Upper lobe of left lung (tissue), 6 donors: ENCODE measurements at regions not wholly inside any gene's neighbourhood (a gene's known extent, or its start where the extent isn't known, plus 50 kb on each side); places are given as distances from the start of the nearest gene placed in this dataset.

ENCODE experiments used
- ATAC-seq, 2 donors: fragments of 200-7000 bp; cut with Tn5 transposase; one replicate each; pipeline ENCODE4 v1.9.1; 2022; ENCODE audit warnings: mild to moderate bottlenecking in 2 of 2, moderate library complexity in 2 of 2; ENCODE audit not compliant: low FRiP score in 2 of 2
- DNase-seq, 2 donors: peaks; one replicate each; pipeline ENCODE4 v3.0.0-alpha.2; 2019 to 2020
- H3K27ac ChIP-seq, 4 donors: fragments of 200-600 bp; sonication (generic); one replicate each; pipeline ENCODE4 v1.5.1; 2016 to 2019
- H3K27me3 ChIP-seq, 4 donors: fragments of 200-600 bp; sonication (generic); one replicate each; pipeline ENCODE4 v1.5.1; 2017 to 2019
- H3K36me3 ChIP-seq, 4 donors: fragments of 200-600 bp; sonication (generic); one replicate each; pipeline ENCODE4 v1.5.1; 2016 to 2019
- H3K4me1 ChIP-seq, 4 donors: fragments of 200-600 bp; sonication (generic); one replicate each; pipeline ENCODE4 v1.5.1; 2018 to 2019
- H3K4me3 ChIP-seq, 4 donors: fragments of 200-600 bp; sonication (generic); one replicate each; pipeline ENCODE4 v1.5.1; 2017 to 2019; ENCODE audit warnings: mild to moderate bottlenecking in 2 of 4, moderate library complexity in 1 of 4
- H3K9me3 ChIP-seq, 4 donors: fragments of 200-600 bp; sonication (generic); one replicate each; pipeline ENCODE4 v1.5.1; 2018 to 2019
- EP300 ChIP-seq, 4 donors: sonication (generic); formaldehyde crosslinking; IDR thresholded peaks; one replicate each; pipeline ENCODE4 v1.5.1; 2017; ENCODE audit warnings: antibody characterized with exemption in 4 of 4, control low read depth in 2 of 4
- POLR2A ChIP-seq, 4 donors: fragments of 450-650 bp; IDR thresholded peaks; one replicate each; pipeline ENCODE4 v1.5.1; 2016 to 2017; ENCODE audit warnings: antibody characterized with exemption in 4 of 4, mild to moderate bottlenecking in 2 of 4
- POLR2AphosphoS5 ChIP-seq, 2 donors: sonication (generic); formaldehyde crosslinking; IDR thresholded peaks; one replicate each; pipeline ENCODE4 v1.5.1; 2017; ENCODE audit warnings: antibody characterized with exemption in 2 of 2
- WGBS, 2 donors: methylation state at CpG; one replicate each; pipeline ENCODE4 v1.1.5; 2017 to 2018; 5-methylcytosine and 5-hydroxymethylcytosine counted together
- TF ChIP-seq, protein P1 (sequence below), 6 experiments: fragments of 450-650 bp in 4 of 6; fragments of 200-600 bp in 2 of 6; sonication (generic) in 2 of 6; IDR thresholded peaks; one replicate each; pipeline ENCODE4 v1.5.1; 2016 to 2019; ENCODE audit warnings: antibody characterized with exemption in 6 of 6
- donor health status: DM: no; HTN: no; CAD: no; lungs with moderate emphysema.
- donor health status: DM: no; HTN: yes; CAD: no; lungs with severe emphysema.

DNA sequence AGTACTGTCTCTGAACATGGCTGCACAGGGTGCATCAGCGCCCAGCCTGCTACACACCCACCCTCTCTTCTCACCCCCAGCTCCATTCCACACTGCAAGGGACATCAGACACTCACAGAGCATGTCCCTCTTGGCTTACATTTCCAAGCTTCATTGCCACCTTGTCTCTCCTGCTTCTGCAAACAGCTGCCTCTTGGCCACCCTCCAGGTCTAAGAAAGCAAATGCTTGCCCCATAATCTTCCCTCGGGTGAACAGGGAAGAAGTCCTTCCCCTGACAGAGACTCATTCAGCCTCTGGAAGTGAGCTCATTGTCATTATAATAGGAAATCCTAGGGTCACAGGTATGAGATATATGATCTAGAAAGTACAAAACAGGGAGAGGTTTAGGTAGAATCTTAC is 505.2 kb downstream of the RMST start:
- Histone ChIP-seq H3K27ac (no peak overlapping the region), H3K27me3 (no peaks in the 10 kb centered on the region), H3K9me3 (no peaks in the 10 kb centered on the region), H3K4me1 (no peaks in the 10 kb centered on the region), H3K4me3 (no peak overlapping the region), H3K36me3 (no peaks in the 10 kb centered on the region)
- TF ChIP-seq POLR2AphosphoS5 (IDR thresholded peaks at IDR 0.05) = no peak
- no peak for TF ChIP-seq EP300 (IDR thresholded peaks at IDR 0.05)
- TF ChIP-seq POLR2A (IDR thresholded peaks at IDR 0.05) = no peak
- TF ChIP-seq, protein P1, sequence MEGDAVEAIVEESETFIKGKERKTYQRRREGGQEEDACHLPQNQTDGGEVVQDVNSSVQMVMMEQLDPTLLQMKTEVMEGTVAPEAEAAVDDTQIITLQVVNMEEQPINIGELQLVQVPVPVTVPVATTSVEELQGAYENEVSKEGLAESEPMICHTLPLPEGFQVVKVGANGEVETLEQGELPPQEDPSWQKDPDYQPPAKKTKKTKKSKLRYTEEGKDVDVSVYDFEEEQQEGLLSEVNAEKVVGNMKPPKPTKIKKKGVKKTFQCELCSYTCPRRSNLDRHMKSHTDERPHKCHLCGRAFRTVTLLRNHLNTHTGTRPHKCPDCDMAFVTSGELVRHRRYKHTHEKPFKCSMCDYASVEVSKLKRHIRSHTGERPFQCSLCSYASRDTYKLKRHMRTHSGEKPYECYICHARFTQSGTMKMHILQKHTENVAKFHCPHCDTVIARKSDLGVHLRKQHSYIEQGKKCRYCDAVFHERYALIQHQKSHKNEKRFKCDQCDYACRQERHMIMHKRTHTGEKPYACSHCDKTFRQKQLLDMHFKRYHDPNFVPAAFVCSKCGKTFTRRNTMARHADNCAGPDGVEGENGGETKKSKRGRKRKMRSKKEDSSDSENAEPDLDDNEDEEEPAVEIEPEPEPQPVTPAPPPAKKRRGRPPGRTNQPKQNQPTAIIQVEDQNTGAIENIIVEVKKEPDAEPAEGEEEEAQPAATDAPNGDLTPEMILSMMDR (IDR thresholded peaks at IDR 0.05) = no peak
- 44 to 53% methylated on average over 2 of the region's 2 CpGs for WGBS, 2 donors
- ATAC-seq (no peak), DNase-seq (no peak)

DNA sequence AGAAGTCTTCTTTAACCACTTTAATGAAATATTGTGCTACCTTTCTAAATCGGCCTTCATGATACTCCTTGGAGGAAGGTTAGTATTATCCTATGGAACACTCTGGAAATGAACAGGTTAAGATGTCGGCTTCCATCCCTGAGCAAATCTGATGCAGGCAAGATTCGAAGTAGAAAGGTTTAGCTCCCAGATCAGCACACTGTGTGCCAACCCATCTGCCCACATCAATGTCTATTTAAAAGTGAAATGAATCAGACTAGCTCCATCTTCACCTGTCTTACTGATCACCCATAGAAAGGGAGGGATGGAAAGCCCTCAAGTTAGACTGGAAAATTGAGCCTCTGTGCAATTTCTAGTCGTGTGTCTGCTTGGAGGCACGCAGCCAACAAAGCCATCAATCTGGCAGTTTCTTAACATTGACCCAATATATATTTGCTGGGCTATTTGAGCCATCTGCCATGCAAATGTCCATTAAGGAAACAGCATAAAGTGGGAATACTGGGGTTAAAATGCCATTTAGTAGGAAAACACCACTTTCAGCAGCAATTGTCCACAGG is 506.1 kb downstream of the RMST start:
- no peak for ATAC-seq
- Histone ChIP-seq H3K36me3 (no peaks in the 10 kb centered on the region), H3K27ac (no peak overlapping the region), H3K4me1 (no peaks in the 10 kb centered on the region), H3K9me3 (no peaks in the 10 kb centered on the region), H3K4me3 (no peak overlapping the region), H3K27me3 (no peaks in the 10 kb centered on the region)
- WGBS, 2 donors = 65 to 73% methylated on average over 5 of the region's 5 CpGs
- DNase-seq = no peak
- TF ChIP-seq EP300 (IDR thresholded peaks at IDR 0.05) (no peak), POLR2A (IDR thresholded peaks at IDR 0.05) (no peak), POLR2AphosphoS5 (IDR thresholded peaks at IDR 0.05) (no peak)
- TF ChIP-seq, protein P1 (IDR thresholded peaks at IDR 0.05) = no peak

DNA sequence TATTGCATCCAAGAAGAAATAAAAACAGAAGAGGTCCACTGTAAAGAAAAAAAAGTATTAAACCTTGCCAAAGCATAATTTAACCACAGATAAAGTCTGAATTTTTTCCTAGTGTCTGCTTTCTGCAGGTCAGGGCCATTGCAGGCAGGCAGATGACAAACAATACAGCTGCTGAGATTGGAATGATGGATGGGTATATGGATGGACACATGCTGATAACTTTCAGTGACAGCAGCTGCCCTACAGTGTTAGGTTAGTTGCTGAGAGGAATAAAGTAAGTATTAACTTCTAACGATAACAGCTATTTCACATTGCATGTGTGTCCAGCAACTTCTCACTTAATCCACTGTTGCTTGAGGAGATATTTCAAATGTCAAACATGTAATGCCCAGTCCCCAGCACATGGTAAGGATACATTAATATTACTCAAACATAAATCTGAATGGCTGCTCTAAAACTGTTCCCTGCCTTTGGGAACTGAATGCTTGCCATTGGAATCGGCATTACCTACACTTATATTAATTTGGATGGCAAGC is 515.3 kb downstream of the RMST start:
- WGBS, 2 donors = 66 to 84% methylated on average over 2 of the region's 2 CpGs
- no peak for DNase-seq
- H3K27ac ChIP-seq = no peak overlapping the region
- ATAC-seq = no peak
- H3K9me3 ChIP-seq = no peaks in the 10 kb centered on the region
- H3K36me3 ChIP-seq = no peaks in the 10 kb centered on the region
- H3K4me1 ChIP-seq = no peaks in the 10 kb centered on the region
- no peak for TF ChIP-seq EP300 (IDR thresholded peaks at IDR 0.05)
- TF ChIP-seq POLR2AphosphoS5 (IDR thresholded peaks at IDR 0.05) = no peak
- no peak for TF ChIP-seq POLR2A (IDR thresholded peaks at IDR 0.05)
- TF ChIP-seq, protein P1 (IDR thresholded peaks at IDR 0.05) = no peak
- no peak overlapping the region for H3K4me3 ChIP-seq
- H3K27me3 ChIP-seq = no peaks in the 10 kb centered on the region

DNA sequence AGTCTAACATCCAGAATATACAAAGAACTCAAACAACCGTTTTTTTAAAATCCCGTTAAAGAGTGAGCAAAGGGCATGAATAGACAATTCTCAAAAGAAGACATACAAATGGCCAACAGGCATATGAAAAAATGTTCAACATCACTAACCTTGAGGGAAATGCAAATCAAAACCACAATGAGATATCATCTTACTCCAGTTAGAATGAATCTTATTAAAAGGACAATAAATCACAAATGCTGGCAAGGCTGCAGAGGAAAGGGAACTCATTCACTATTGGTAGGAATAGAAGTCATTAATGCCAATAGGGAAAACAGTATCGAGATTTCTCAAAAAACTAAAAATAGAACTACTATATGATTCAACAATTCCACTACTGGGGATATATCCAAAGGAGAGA is 520.1 kb downstream of the RMST start:
- H3K27ac ChIP-seq = no peak overlapping the region
- no peaks in the 10 kb centered on the region for H3K4me1 ChIP-seq
- H3K4me3 ChIP-seq = no peak overlapping the region
- 85 to 87% methylated on average over 3 of the region's 3 CpGs for WGBS, 2 donors
- DNase-seq = no peak
- TF ChIP-seq POLR2A (IDR thresholded peaks at IDR 0.05) = no peak
- TF ChIP-seq, protein P1 (IDR thresholded peaks at IDR 0.05) = no peak
- TF ChIP-seq POLR2AphosphoS5 (IDR thresholded peaks at IDR 0.05) = no peak
- TF ChIP-seq EP300 (IDR thresholded peaks at IDR 0.05) = no peak
- ATAC-seq = no peak
- H3K36me3 ChIP-seq = no peaks in the 10 kb centered on the region
- no peaks in the 10 kb centered on the region for H3K27me3 ChIP-seq
- H3K9me3 ChIP-seq = no peaks in the 10 kb centered on the region

DNA sequence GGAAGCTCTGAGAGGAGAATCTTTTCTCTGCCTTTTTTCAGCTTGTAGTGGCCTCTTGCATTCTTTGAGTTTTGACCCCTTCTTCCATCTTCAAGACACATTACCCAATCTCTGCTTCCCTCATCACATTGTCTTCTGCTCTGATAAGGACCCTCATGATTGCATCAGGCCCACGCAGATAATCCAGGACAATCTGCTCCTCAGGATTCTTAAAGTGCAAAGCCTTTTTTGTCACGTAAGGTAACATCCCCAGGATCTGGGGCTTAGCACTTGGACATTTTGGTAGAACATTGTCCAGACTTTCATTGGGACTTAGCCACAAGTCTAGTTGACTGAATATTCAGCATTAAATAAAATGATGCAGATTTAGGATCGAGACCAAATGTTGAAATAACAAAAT is 521.2 kb downstream of the RMST start:
- Histone ChIP-seq H3K27me3 (no peaks in the 10 kb centered on the region), H3K36me3 (no peaks in the 10 kb centered on the region), H3K4me3 (no peak overlapping the region), H3K27ac (no peak overlapping the region), H3K9me3 (no peaks in the 10 kb centered on the region), H3K4me1 (no peaks in the 10 kb centered on the region)
- 71 to 89% methylated on average over 3 of the region's 3 CpGs for WGBS, 2 donors
- DNase-seq (no peak), ATAC-seq (no peak)
- TF ChIP-seq POLR2A (IDR thresholded peaks at IDR 0.05) (no peak), EP300 (IDR thresholded peaks at IDR 0.05) (no peak), POLR2AphosphoS5 (IDR thresholded peaks at IDR 0.05) (no peak)
- TF ChIP-seq, protein P1 (IDR thresholded peaks at IDR 0.05) = no peak
